ENCODE measurements at regions not wholly inside any gene's neighbourhood (a gene's known extent, or its start where the extent isn't known, plus 50 kb on each side); places are given as distances from the start of the nearest gene placed in this dataset.

GRCh38 chr7:37516664-37517063 is 68.0 kb upstream of the ELMO1 start:
- TF ChIP-seq CTCF (IDR thresholded peaks at IDR 0.05; ENCODE audit: insufficient read depth, low read length, missing control alignments), result no peak
- H3K4me3 ChIP-seq (ENCODE audit: low read depth, low read length), result no peak overlapping the region
- DNase-seq (ENCODE audit: low read depth, low spot score), result no peak
- ChIA-PET POLR2A (no interaction called here), CTCF (no interaction called here)

GRCh38 chr7:37518266-37518665 is 69.6 kb upstream of the ELMO1 start:
- ChIA-PET POLR2A (no interaction called here), CTCF (no interaction called here)
- H3K4me3 ChIP-seq (ENCODE audit: low read depth, low read length), result no peak overlapping the region
- DNase-seq (ENCODE audit: low read depth, low spot score), result no peak
- no peak for TF ChIP-seq CTCF (IDR thresholded peaks at IDR 0.05; ENCODE audit: insufficient read depth, low read length, missing control alignments)

GRCh38 chr7:37524056-37524455 is 75.4 kb upstream of the ELMO1 start:
- CTCF ChIA-PET, result no interaction called here
- no peak for DNase-seq (ENCODE audit: low read depth, low spot score)
- POLR2A ChIA-PET, result no interaction called here
- H3K4me3 ChIP-seq (ENCODE audit: low read depth, low read length), result no peak overlapping the region
- no peak for TF ChIP-seq CTCF (IDR thresholded peaks at IDR 0.05; ENCODE audit: insufficient read depth, low read length, missing control alignments)

- no peak for DNase-seq (ENCODE audit: low read depth, low spot score)
- no peak overlapping the region for H3K4me3 ChIP-seq (ENCODE audit: low read depth, low read length)
- ChIA-PET CTCF (no interaction called here), POLR2A (no interaction called here)
- no peak for TF ChIP-seq CTCF (IDR thresholded peaks at IDR 0.05; ENCODE audit: insufficient read depth, low read length, missing control alignments)
Observed at GRCh38 chr7:37524797-37525196, 76.1 kb upstream of the ELMO1 start.

GRCh38 chr7:37526623-37527022 is 78.0 kb upstream of the ELMO1 start:
- DNase-seq (ENCODE audit: low read depth, low spot score), result no peak
- CTCF ChIA-PET, result no interaction called here
- POLR2A ChIA-PET, result no interaction called here
- H3K4me3 ChIP-seq (ENCODE audit: low read depth, low read length), result no peak overlapping the region
- no peak for TF ChIP-seq CTCF (IDR thresholded peaks at IDR 0.05; ENCODE audit: insufficient read depth, low read length, missing control alignments)

- ChIA-PET CTCF (no interaction called here), POLR2A (no interaction called here)
- DNase-seq (ENCODE audit: low read depth, low spot score), result no peak
- H3K4me3 ChIP-seq (ENCODE audit: low read depth, low read length), result no peak overlapping the region
- no peak for TF ChIP-seq CTCF (IDR thresholded peaks at IDR 0.05; ENCODE audit: insufficient read depth, low read length, missing control alignments)
Observed at GRCh38 chr7:37527109-37527508, 78.4 kb upstream of the ELMO1 start.

Measured in AG04449 (cell line).